ENCODE measurements at regions not wholly inside any gene's neighbourhood (a gene's known extent, or its start where the extent isn't known, plus 50 kb on each side); places are given as distances from the start of the nearest gene placed in this dataset.

- no peak for DNase-seq
Observed at GRCh38 chr9:88326936-88327335, 61.3 kb upstream of the SPIN1 start.

- DNase-seq: no peak
Observed at GRCh38 chr9:88326015-88326414, 62.2 kb upstream of the SPIN1 start.

- no peak for DNase-seq
Observed at GRCh38 chr9:88322906-88323566, 65.2 kb upstream of the SPIN1 start.

- DNase-seq: no peak
Observed at GRCh38 chr9:88321764-88322163, 66.5 kb upstream of the SPIN1 start.

GRCh38 chr9:88320748-88321415 is 67.4 kb upstream of the SPIN1 start:
- no peak for DNase-seq

GRCh38 chr9:88319936-88320747 is 68.1 kb upstream of the SPIN1 start:
- DNase-seq: no peak

- DNase-seq: no peak
Observed at GRCh38 chr9:88313364-88314220, 74.7 kb upstream of the SPIN1 start.

GRCh38 chr9:88312517-88313103 is 75.6 kb upstream of the SPIN1 start:
- DNase-seq: no peak

GRCh38 chr9:88312045-88312444 is 76.2 kb upstream of the SPIN1 start:
- no peak for DNase-seq

GRCh38 chr9:88310310-88310980 is 77.8 kb upstream of the SPIN1 start:
- peak in 1 of 3 experiments; percentile 11 for DNase-seq

- no peak for DNase-seq
Observed at GRCh38 chr9:88308831-88309560, 79.2 kb upstream of the SPIN1 start.

GRCh38 chr9:88307136-88307535 is 81.1 kb upstream of the SPIN1 start:
- DNase-seq: no peak

GRCh38 chr9:88303721-88304451 is 84.4 kb upstream of the SPIN1 start:
- DNase-seq: no peak

GRCh38 chr9:88302579-88303324 is 85.5 kb upstream of the SPIN1 start:
- no peak for DNase-seq

GRCh38 chr9:88300556-88300955 is 87.7 kb upstream of the SPIN1 start:
- no peak for DNase-seq

- DNase-seq: no peak
Observed at GRCh38 chr9:88291856-88292255, 96.4 kb upstream of the SPIN1 start.

- DNase-seq: no peak
Observed at GRCh38 chr9:88291056-88291455, 97.2 kb upstream of the SPIN1 start.

- no peak for DNase-seq
Observed at GRCh38 chr9:88289532-88289931, 98.7 kb upstream of the SPIN1 start.

GRCh38 chr9:88287972-88288371 is 100.3 kb upstream of the SPIN1 start:
- no peak for DNase-seq
